ENCODE measurements at regions not wholly inside any gene's neighbourhood (a gene's known extent, or its start where the extent isn't known, plus 50 kb on each side); places are given as distances from the start of the nearest gene placed in this dataset.

GRCh38 chr6:10271982-10272381 is 142.9 kb downstream of the TFAP2A start:
- TF ChIP-seq GATA3 (IDR thresholded peaks at IDR 0.05; ENCODE audit: low read depth, low read length), result no peak
- no peak for TF ChIP-seq GATA2 (IDR thresholded peaks at IDR 0.05; ENCODE audit: low read depth, low read length)

- no peak for TF ChIP-seq GATA2 (IDR thresholded peaks at IDR 0.05; ENCODE audit: low read depth, low read length)
- TF ChIP-seq GATA3 (IDR thresholded peaks at IDR 0.05; ENCODE audit: low read depth, low read length), result no peak
Observed at GRCh38 chr6:10269814-10270472, 144.9 kb downstream of the TFAP2A start.

GRCh38 chr6:10268611-10269310 is 146.1 kb downstream of the TFAP2A start:
- TF ChIP-seq GATA2 (IDR thresholded peaks at IDR 0.05; ENCODE audit: low read depth, low read length) (no peak), GATA3 (IDR thresholded peaks at IDR 0.05; ENCODE audit: low read depth, low read length) (no peak)

GRCh38 chr6:10268111-10268510 is 146.8 kb downstream of the TFAP2A start:
- no peak for TF ChIP-seq GATA2 (IDR thresholded peaks at IDR 0.05; ENCODE audit: low read depth, low read length)
- TF ChIP-seq GATA3 (IDR thresholded peaks at IDR 0.05; ENCODE audit: low read depth, low read length), result no peak

GRCh38 chr6:10266462-10266861 is 148.4 kb downstream of the TFAP2A start:
- no peak for TF ChIP-seq GATA2 (IDR thresholded peaks at IDR 0.05; ENCODE audit: low read depth, low read length)
- no peak for TF ChIP-seq GATA3 (IDR thresholded peaks at IDR 0.05; ENCODE audit: low read depth, low read length)

- TF ChIP-seq GATA3 (IDR thresholded peaks at IDR 0.05; ENCODE audit: low read depth, low read length), result no peak
- no peak for TF ChIP-seq GATA2 (IDR thresholded peaks at IDR 0.05; ENCODE audit: low read depth, low read length)
Observed at GRCh38 chr6:10266061-10266460, 148.8 kb downstream of the TFAP2A start.

GRCh38 chr6:10262505-10262904 is 152.4 kb downstream of the TFAP2A start:
- TF ChIP-seq GATA3 (IDR thresholded peaks at IDR 0.05; ENCODE audit: low read depth, low read length) (no peak), GATA2 (IDR thresholded peaks at IDR 0.05; ENCODE audit: low read depth, low read length) (no peak)

GRCh38 chr6:10259671-10260070 is 155.2 kb downstream of the TFAP2A start:
- no peak for TF ChIP-seq GATA2 (IDR thresholded peaks at IDR 0.05; ENCODE audit: low read depth, low read length)
- no peak for TF ChIP-seq GATA3 (IDR thresholded peaks at IDR 0.05; ENCODE audit: low read depth, low read length)

GRCh38 chr6:10258341-10258740 is 156.5 kb downstream of the TFAP2A start:
- no peak for TF ChIP-seq GATA2 (IDR thresholded peaks at IDR 0.05; ENCODE audit: low read depth, low read length)
- no peak for TF ChIP-seq GATA3 (IDR thresholded peaks at IDR 0.05; ENCODE audit: low read depth, low read length)

GRCh38 chr6:10256113-10256690 is 158.7 kb downstream of the TFAP2A start:
- TF ChIP-seq GATA3 (IDR thresholded peaks at IDR 0.05; ENCODE audit: low read depth, low read length) (no peak), GATA2 (IDR thresholded peaks at IDR 0.05; ENCODE audit: low read depth, low read length) (no peak)

GRCh38 chr6:10250655-10251220 is 164.1 kb downstream of the TFAP2A start:
- TF ChIP-seq GATA2 (IDR thresholded peaks at IDR 0.05; ENCODE audit: low read depth, low read length) (no peak), GATA3 (IDR thresholded peaks at IDR 0.05; ENCODE audit: low read depth, low read length) (no peak)

GRCh38 chr6:10248378-10248843 is 166.5 kb downstream of the TFAP2A start:
- TF ChIP-seq GATA3 (IDR thresholded peaks at IDR 0.05; ENCODE audit: low read depth, low read length) (no peak), GATA2 (IDR thresholded peaks at IDR 0.05; ENCODE audit: low read depth, low read length) (no peak)

GRCh38 chr6:10237298-10238038 is 177.4 kb downstream of the TFAP2A start:
- TF ChIP-seq GATA2 (IDR thresholded peaks at IDR 0.05; ENCODE audit: low read depth, low read length), result no peak
- no peak for TF ChIP-seq GATA3 (IDR thresholded peaks at IDR 0.05; ENCODE audit: low read depth, low read length)

- no peak for TF ChIP-seq GATA2 (IDR thresholded peaks at IDR 0.05; ENCODE audit: low read depth, low read length)
- TF ChIP-seq GATA3 (IDR thresholded peaks at IDR 0.05; ENCODE audit: low read depth, low read length), result no peak
Observed at GRCh38 chr6:10235344-10235743, 179.5 kb downstream of the TFAP2A start.

Measured in SH-SY5Y (cell line).